ENCODE measurements at regions not wholly inside any gene's neighbourhood (a gene's known extent, or its start where the extent isn't known, plus 50 kb on each side); places are given as distances from the start of the nearest gene placed in this dataset.
"Not testable (repeated sequence)": the region's sequence is repeated elsewhere in the genome, so short reads cannot be mapped to it uniquely, and the experiment has no call there.

GRCh38 chr9:84513979-84514378 lies 155.6 kb upstream of the NTRK2 start:
- DNase-seq (ENCODE audit: low read depth): no peak
- TF ChIP-seq, protein P1, sequence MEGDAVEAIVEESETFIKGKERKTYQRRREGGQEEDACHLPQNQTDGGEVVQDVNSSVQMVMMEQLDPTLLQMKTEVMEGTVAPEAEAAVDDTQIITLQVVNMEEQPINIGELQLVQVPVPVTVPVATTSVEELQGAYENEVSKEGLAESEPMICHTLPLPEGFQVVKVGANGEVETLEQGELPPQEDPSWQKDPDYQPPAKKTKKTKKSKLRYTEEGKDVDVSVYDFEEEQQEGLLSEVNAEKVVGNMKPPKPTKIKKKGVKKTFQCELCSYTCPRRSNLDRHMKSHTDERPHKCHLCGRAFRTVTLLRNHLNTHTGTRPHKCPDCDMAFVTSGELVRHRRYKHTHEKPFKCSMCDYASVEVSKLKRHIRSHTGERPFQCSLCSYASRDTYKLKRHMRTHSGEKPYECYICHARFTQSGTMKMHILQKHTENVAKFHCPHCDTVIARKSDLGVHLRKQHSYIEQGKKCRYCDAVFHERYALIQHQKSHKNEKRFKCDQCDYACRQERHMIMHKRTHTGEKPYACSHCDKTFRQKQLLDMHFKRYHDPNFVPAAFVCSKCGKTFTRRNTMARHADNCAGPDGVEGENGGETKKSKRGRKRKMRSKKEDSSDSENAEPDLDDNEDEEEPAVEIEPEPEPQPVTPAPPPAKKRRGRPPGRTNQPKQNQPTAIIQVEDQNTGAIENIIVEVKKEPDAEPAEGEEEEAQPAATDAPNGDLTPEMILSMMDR (conservative IDR thresholded peaks at IDR 0.05; ENCODE audit: low read depth, low read length): no peak
- H3K4me3 ChIP-seq (ENCODE audit: low read length): no peak overlapping the region

DNA sequence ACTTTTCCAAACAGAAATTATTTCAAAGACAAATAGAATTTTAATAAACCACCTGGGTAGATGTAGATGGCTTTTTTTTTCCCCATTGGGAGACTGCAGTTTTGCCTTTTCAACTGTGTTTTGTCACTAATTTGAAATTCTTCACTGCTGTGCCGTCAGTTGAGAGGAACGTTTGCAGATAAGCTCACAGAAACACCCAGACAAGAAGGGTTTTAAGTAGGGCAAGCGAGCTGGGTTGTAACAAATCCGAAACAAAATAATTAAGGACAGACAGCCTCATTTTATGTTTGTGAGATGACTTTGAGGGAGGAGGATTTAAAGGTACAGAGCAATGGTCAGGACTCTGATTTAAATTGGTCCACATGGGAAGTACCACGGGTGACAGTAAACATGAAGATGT lies 155.1 kb upstream of the NTRK2 start:
- H3K4me3 ChIP-seq (ENCODE audit: low read length): no peak overlapping the region
- DNase-seq (ENCODE audit: low read depth): no peak
- TF ChIP-seq, protein P1 (conservative IDR thresholded peaks at IDR 0.05; ENCODE audit: low read depth, low read length): no peak

GRCh38 chr9:84517026-84517425 lies 152.5 kb upstream of the NTRK2 start:
- DNase-seq (ENCODE audit: low read depth): no peak
- H3K4me3 ChIP-seq (ENCODE audit: low read length): no peak overlapping the region
- TF ChIP-seq, protein P1 (conservative IDR thresholded peaks at IDR 0.05; ENCODE audit: low read depth, low read length): no peak

DNA sequence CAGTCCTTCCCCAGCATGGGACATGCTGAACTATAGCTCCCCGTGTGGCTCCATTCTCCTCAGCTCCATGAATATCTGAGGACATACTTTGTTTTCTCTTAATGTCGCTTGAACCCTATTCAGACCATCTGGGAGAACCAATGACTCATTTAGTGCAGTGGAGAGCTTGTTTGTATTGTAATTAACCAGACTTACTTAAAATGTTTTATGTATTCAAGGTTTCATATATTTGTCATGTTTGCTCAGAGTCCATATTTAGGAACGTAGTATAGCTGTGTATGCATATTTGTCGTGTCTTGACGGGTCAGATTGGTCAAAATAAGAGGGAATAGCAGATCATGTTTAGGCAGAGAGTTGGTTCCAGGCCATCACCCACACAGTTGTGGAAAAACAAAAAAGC lies 150.1 kb upstream of the NTRK2 start:
- no peak for DNase-seq (ENCODE audit: low read depth)
- TF ChIP-seq, protein P1 (conservative IDR thresholded peaks at IDR 0.05; ENCODE audit: low read depth, low read length): no peak
- no peak overlapping the region for H3K4me3 ChIP-seq (ENCODE audit: low read length)

- TF ChIP-seq, protein P1 (conservative IDR thresholded peaks at IDR 0.05; ENCODE audit: low read depth, low read length): no peak
- DNase-seq (ENCODE audit: low read depth): no peak
- H3K4me3 ChIP-seq (ENCODE audit: low read length): no peak overlapping the region
Measured at GRCh38 chr9:84521208-84521607, 148.3 kb upstream of the NTRK2 start.

GRCh38 chr9:84526211-84526610 lies 143.3 kb upstream of the NTRK2 start:
- not testable (repeated sequence) for DNase-seq (ENCODE audit: low read depth); H3K4me3 ChIP-seq (ENCODE audit: low read length)

- H3K4me3 ChIP-seq (ENCODE audit: low read length): not testable (repeated sequence)
Measured at GRCh38 chr9:84527060-84527720, 142.3 kb upstream of the NTRK2 start.

GRCh38 chr9:84535973-84536372 lies 133.6 kb upstream of the NTRK2 start:
- DNase-seq (ENCODE audit: low read depth); H3K4me3 ChIP-seq (ENCODE audit: low read length): not testable (repeated sequence)

More at GRCh38 chr9:84527060-84527720, 142.3 kb upstream of the NTRK2 start:
- DNase-seq (ENCODE audit: low read depth): not testable (repeated sequence)

- DNase-seq (ENCODE audit: low read depth): no peak
- no peak overlapping the region for H3K4me3 ChIP-seq (ENCODE audit: low read length)
- TF ChIP-seq, protein P1 (conservative IDR thresholded peaks at IDR 0.05; ENCODE audit: low read depth, low read length): no peak
Measured at GRCh38 chr9:84538879-84539278, 130.7 kb upstream of the NTRK2 start.

All from retinal pigment epithelial cell (primary cell).